Left ventricle myocardium inferior (tissue), 1 donor: ENCODE measurements at regions not wholly inside any gene's neighbourhood (a gene's known extent, or its start where the extent isn't known, plus 50 kb on each side); places are given as distances from the start of the nearest gene placed in this dataset.

ENCODE experiments used
- DNase-seq: peaks from one replicate; pipeline ENCODE4 v3.0.0-alpha.2; 2020
- H3K27ac ChIP-seq: fragments of 200-600 bp; replicated peaks from 2 replicates; pipeline ENCODE4 v1.8.0; 2021
- H3K27me3 ChIP-seq: fragments of 200-600 bp; 2 replicates; pipeline ENCODE4 v1.8.0; 2021; ENCODE audit warnings: low read depth
- H3K36me3 ChIP-seq: fragments of 200-600 bp; 2 replicates; pipeline ENCODE4 v1.8.0; 2021
- H3K4me1 ChIP-seq: fragments of 200-600 bp; 2 replicates; pipeline ENCODE4 v1.8.0; 2021
- H3K4me3 ChIP-seq: fragments of 200-600 bp; 2 replicates; pipeline ENCODE4 v1.8.0; 2021; ENCODE audit warnings: mild to moderate bottlenecking, moderate library complexity
- H3K9me3 ChIP-seq: fragments of 200-600 bp; replicated peaks from 2 replicates; pipeline ENCODE4 v1.8.0; 2021
- intact Hi-C: fragments of 100-400 bp; cut with micrococcal nuclease; formaldehyde crosslinking; loops from one replicate; pipeline ENCODE4 v1.11.0; 2022
- TF ChIP-seq, protein P1 (sequence below): fragments of 200-600 bp; IDR thresholded peaks from 2 replicates; pipeline ENCODE4 v1.8.0; 2021; ENCODE audit warnings: antibody characterized with exemption, mild to moderate bottlenecking, borderline replicate concordance
- donor health status: DM: no; HTN: yes; CAD: no; lungs with severe emphysema.

DNA sequence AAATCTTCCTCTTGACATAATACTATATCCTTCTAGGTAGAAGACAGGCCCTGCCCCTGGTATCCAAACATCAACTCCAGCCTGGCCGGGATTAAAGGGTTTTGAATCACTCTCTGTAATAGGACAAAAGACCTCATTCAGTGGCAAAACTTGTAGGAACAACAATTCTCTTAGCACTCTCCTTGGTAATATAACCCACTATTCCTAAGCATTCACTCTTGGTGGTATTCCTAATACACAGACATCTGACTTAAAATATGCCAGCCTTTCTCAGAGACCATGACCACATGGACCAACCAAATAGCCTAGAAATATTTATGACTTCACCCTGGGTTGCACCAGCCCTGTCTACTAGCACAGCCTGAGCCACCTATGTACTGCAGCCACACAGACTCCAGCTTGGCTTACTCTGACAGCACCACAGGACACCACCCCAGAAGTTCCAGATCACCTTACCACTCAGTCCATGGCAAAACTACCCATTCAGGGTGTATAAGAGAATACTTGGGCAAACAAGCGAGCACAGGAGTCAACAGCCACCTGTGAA lies 244.9 kb upstream of the NEBL start:
- Histone ChIP-seq H3K4me1 (no peaks in the 10 kb centered on the region), H3K4me3 (no peak overlapping the region), H3K9me3 (no peaks in the 10 kb centered on the region), H3K36me3 (no peaks in the 10 kb centered on the region), H3K27ac (no peak overlapping the region), H3K27me3 (no peaks in the 10 kb centered on the region)
- DNase-seq: no peak
- intact Hi-C loops: no loop called here
- TF ChIP-seq, protein P1, sequence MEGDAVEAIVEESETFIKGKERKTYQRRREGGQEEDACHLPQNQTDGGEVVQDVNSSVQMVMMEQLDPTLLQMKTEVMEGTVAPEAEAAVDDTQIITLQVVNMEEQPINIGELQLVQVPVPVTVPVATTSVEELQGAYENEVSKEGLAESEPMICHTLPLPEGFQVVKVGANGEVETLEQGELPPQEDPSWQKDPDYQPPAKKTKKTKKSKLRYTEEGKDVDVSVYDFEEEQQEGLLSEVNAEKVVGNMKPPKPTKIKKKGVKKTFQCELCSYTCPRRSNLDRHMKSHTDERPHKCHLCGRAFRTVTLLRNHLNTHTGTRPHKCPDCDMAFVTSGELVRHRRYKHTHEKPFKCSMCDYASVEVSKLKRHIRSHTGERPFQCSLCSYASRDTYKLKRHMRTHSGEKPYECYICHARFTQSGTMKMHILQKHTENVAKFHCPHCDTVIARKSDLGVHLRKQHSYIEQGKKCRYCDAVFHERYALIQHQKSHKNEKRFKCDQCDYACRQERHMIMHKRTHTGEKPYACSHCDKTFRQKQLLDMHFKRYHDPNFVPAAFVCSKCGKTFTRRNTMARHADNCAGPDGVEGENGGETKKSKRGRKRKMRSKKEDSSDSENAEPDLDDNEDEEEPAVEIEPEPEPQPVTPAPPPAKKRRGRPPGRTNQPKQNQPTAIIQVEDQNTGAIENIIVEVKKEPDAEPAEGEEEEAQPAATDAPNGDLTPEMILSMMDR: no peak

DNA sequence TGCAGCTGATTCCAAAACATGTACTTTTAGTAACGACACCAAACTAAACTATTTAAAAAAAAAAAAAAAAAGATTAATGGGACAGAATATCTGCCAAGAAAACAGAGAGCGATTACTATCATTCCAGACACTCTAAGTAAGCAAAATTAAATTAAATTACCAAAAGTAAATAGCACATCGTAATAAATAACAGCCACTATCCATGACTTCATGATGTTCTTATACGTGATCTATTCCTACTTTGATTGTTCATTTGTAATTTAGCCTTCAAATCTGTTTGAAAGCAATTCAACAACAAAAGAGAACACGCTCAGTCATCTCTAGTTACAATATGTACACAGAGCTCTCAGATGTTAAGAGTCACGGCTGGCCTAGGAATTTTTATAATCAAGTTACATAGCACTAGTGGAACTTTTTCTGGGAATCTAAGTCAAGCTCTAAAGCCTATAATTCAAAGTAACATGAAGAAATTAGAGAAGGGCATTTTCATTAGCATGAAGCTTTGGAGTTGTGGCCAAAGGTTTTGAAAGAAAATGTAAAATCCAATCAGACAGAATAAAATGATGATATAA lies 241.7 kb upstream of the NEBL start:
- Histone ChIP-seq H3K27me3 (no peaks in the 10 kb centered on the region), H3K9me3 (no peaks in the 10 kb centered on the region), H3K4me3 (no peak overlapping the region), H3K4me1 (no peaks in the 10 kb centered on the region), H3K36me3 (no peaks in the 10 kb centered on the region), H3K27ac (no peak overlapping the region)
- TF ChIP-seq, protein P1: no peak
- intact Hi-C loops: no loop called here
- no peak for DNase-seq

DNA sequence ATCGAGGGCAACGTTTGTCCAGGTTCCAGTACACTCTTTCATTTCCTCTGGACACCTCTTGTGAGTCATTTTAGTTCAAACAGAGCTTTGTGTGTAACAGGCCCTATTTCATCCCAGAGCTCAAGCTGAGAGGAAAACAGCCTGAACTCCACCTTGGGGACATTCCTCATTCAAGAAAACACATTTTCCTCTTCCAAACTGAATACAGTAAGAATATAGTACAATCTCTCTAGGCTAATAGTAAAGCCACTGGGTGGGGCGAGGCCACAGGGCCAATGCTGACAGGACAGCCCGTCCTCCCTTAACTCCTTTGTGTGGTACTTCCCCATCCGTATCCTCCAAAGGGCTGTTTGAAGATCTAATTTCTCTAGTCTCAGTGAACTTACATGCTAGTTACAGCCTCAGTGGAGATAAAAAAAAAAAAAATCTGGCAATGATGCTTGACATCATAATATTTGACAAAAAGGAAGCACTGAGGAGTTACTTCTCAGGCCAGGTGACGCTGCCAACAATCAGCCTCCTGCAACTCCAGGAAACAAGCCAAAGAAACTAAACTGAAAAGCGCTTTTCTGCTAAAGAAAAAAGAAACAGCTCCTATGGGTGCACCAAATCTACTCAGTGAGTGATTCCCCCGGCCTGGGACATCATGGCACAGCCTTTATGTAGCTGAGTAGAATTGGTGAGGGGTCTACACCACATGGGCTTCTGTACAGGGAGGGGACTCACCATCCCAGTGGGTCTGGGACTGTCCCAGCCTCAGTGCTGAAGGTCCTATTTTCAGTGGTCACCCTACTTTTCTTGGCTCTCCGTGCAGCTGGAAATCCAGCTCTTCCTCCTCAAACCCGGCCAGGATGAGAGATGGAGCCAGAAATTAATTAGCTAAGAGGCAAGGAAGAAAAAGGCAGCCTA lies 238.2 kb upstream of the NEBL start:
- TF ChIP-seq, protein P1: no peak
- no peaks in the 10 kb centered on the region for H3K36me3 ChIP-seq
- no peak overlapping the region for H3K4me3 ChIP-seq
- no peaks in the 10 kb centered on the region for H3K4me1 ChIP-seq
- no peak for DNase-seq
- H3K27me3 ChIP-seq: no peaks in the 10 kb centered on the region
- intact Hi-C loops: no loop called here
- H3K9me3 ChIP-seq: no peaks in the 10 kb centered on the region
- H3K27ac ChIP-seq: no peak overlapping the region

DNA sequence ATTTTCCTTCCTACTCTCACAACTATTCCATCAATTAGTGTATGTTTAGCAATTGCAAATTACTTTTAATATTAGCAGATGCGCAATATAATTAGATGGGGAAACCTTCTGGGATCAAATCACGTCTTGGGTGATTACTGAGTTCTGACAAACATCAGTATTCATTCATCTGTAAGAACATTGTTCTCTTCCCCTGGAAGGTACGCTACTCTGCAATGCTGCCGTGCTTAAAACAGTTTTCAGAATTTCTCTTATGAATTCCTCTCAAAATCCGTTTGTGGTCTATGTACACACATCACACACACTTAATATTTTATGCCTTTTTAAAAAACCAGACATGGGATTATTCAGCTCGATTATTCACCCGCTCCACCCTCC lies 237.5 kb upstream of the NEBL start:
- intact Hi-C loops: no loop called here
- Histone ChIP-seq H3K27ac (no peak overlapping the region), H3K9me3 (no peaks in the 10 kb centered on the region), H3K27me3 (no peaks in the 10 kb centered on the region), H3K36me3 (no peaks in the 10 kb centered on the region), H3K4me3 (no peak overlapping the region), H3K4me1 (no peaks in the 10 kb centered on the region)
- TF ChIP-seq, protein P1: no peak
- DNase-seq: no peak

DNA sequence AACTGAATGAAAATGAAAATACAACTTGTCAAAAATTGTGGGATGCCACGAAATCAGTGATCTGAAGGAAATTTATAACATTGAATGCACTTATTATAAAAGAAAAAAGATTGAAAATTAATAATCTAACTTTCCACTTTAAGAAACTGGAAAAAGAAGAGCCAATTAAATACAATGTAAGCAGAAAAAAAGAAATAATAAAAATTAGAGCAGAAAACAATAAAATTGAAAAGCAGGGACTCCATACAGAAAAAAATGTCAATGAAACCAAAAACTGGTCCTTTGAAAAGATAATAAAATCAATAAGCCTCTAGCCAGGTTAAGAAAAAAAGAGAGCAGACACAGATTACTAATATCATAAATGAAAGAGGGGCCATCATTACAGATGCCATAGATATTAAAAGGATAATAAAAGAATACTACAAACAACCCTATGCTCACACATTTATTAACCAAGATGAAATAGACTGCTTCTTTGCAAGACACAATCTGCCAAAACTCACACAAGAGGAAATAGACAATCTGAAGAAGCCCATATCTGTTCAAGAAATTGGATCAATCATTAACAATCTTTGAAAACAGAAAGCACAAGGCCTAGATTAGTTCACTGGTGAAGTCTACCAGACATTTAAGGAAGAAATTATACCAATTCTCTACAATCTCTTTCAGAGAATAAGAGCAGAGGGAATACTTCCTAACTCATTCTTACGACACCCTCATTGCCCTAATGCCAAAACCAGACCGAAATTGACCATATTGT lies 233.8 kb upstream of the NEBL start:
- no peaks in the 10 kb centered on the region for H3K27me3 ChIP-seq
- no peak overlapping the region for H3K4me3 ChIP-seq
- intact Hi-C loops: no loop called here
- H3K9me3 ChIP-seq: no peaks in the 10 kb centered on the region
- H3K4me1 ChIP-seq: no peaks in the 10 kb centered on the region
- H3K36me3 ChIP-seq: no peaks in the 10 kb centered on the region
- no peak for DNase-seq
- H3K27ac ChIP-seq: no peak overlapping the region
- TF ChIP-seq, protein P1: no peak
